PC-9 (cell line): ENCODE measurements at regions not wholly inside any gene's neighbourhood (a gene's known extent, or its start where the extent isn't known, plus 50 kb on each side); places are given as distances from the start of the nearest gene placed in this dataset.
"Not testable (repeated sequence)": the region's sequence is repeated elsewhere in the genome, so short reads cannot be mapped to it uniquely, and the experiment has no call there.

ENCODE experiments used
- BruUV-seq: library from RNA; stranded (reverse); fragments of 400-500 nt; replicated peaks from 2 replicates; lab custom pipeline; 2021; lab: Mats Ljungman, UMichigan
- CTCF ChIA-PET: fragments of 300-600 bp; sonication (Branson Sonifier 250); formaldehyde crosslinking; loops from one replicate; lab custom pipeline; 2022; ENCODE audit warnings: antibody characterized with exemption; lab: Charles Lee
- POLR2A ChIA-PET: fragments of 300-600 bp; sonication (Branson Sonifier 250); formaldehyde crosslinking; loops from one replicate; lab custom pipeline; 2022; ENCODE audit warnings: antibody characterized with exemption; ENCODE audit not compliant: unreplicated experiment; lab: Charles Lee
- DNase-seq, 2 experiments: peaks; one replicate each; pipeline versions ENCODE4 v3.0.0 to v3.0.0-alpha.2; 2015 to 2022; ENCODE audit warnings: mixed read lengths in 1 of 2
- H2AFZ ChIP-seq: fragments of 200-600 bp; sonication (generic); 2 replicates; pipeline ENCODE4 v1.8.1; 2017; ENCODE audit warnings: antibody characterized with exemption
- H3F3A ChIP-seq: fragments of 200-600 bp; sonication (generic); 2 replicates; pipeline ENCODE4 v1.8.1; 2017; ENCODE audit warnings: antibody characterized with exemption, mild to moderate bottlenecking, low read depth; ENCODE audit not compliant: insufficient read depth
- H3K27ac ChIP-seq: fragments of 200-600 bp; sonication (generic); 2 replicates; pipeline ENCODE4 v1.6.1; 2016; ENCODE audit warnings: mixed run types
- H3K27me3 ChIP-seq: fragments of 200-600 bp; sonication (generic); 2 replicates; pipeline ENCODE4 v1.6.1; 2016; ENCODE audit warnings: low read depth, mixed run types; ENCODE audit not compliant: insufficient read depth
- H3K36me3 ChIP-seq: fragments of 200-600 bp; sonication (generic); 2 replicates; pipeline ENCODE4 v1.6.1; 2016; ENCODE audit warnings: low read depth, mixed run types
- H3K4me1 ChIP-seq: fragments of 200-600 bp; sonication (generic); replicated peaks from 2 replicates; pipeline ENCODE4 v1.6.1; 2016; ENCODE audit warnings: mixed run types; ENCODE audit not compliant: insufficient read depth
- H3K4me2 ChIP-seq: fragments of 200-600 bp; sonication (generic); 2 replicates; pipeline ENCODE4 v1.6.1; 2017; ENCODE audit warnings: mixed run types
- H3K4me3 ChIP-seq: fragments of 200-600 bp; sonication (generic); 2 replicates; pipeline ENCODE4 v1.6.1; 2016; ENCODE audit warnings: mixed run types
- H3K79me2 ChIP-seq: fragments of 200-600 bp; sonication (generic); 2 replicates; pipeline ENCODE4 v1.6.1; 2017; ENCODE audit warnings: low read depth, mixed run types
- H3K9me2 ChIP-seq: fragments of 200-600 bp; sonication (generic); 2 replicates; pipeline ENCODE4 v1.8.1; 2017; ENCODE audit warnings: mild to moderate bottlenecking; ENCODE audit not compliant: insufficient read depth
- H3K9me3 ChIP-seq: fragments of 200-600 bp; sonication (generic); 2 replicates; pipeline ENCODE4 v1.8.1; 2016; ENCODE audit warnings: low read depth; ENCODE audit not compliant: insufficient read depth
- H4K20me1 ChIP-seq: fragments of 200-600 bp; sonication (generic); 2 replicates; pipeline ENCODE4 v1.8.1; 2017; ENCODE audit not compliant: insufficient read depth
- EZH2 ChIP-seq: fragments of 200-600 bp; sonication (generic); IDR thresholded peaks from 2 replicates; pipeline ENCODE4 v1.8.0; 2017; ENCODE audit warnings: antibody characterized with exemption, low read depth
- intact Hi-C: fragments of 100-400 bp; cut with micrococcal nuclease; formaldehyde crosslinking; loops from one replicate; pipeline ENCODE4 v1.10.0; 2022; ENCODE audit not compliant: unreplicated experiment
- TF ChIP-seq, protein P1 (sequence below): fragments of 200-600 bp; sonication (generic); conservative IDR thresholded peaks from 2 replicates; pipeline ENCODE4 v1.6.1; 2017; ENCODE audit warnings: mixed run types, antibody characterized with exemption, mild to moderate bottlenecking, moderate library complexity

DNA sequence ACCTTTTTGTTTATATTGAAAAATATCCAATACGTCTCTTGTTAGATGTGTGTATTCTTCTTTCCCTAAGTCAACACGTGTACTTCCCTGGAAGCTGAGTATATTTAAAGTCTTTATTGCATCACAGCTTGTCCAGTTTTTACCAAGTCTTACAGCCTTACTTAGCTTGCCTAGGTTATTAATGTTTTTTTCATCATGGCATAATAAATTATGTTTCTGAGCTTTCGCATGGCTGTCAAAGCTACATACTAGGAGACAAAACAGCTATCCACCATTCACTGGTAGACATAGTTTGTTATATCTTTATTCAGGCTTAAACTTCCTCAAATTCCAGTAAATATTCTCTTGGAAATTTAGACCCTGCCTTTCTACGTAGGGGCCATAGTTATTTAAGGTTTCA, 224.2 kb downstream of the BCHE start:
- Histone ChIP-seq H3K79me2 (no peaks in the 10 kb centered on the region), H3K27ac (no peak overlapping the region), H3K4me2 (no peak overlapping the region), H3K36me3 (no peaks in the 10 kb centered on the region), H4K20me1 (no peaks in the 10 kb centered on the region), H3F3A (no peaks in the 10 kb centered on the region), H2AFZ (no peak overlapping the region), H3K9me2 (no peaks in the 10 kb centered on the region), H3K4me3 (no peak overlapping the region), H3K27me3 (no peaks in the 10 kb centered on the region), H3K4me1 (no peaks in the 10 kb centered on the region), H3K9me3 (no peaks in the 10 kb centered on the region)
- no peak for TF ChIP-seq EZH2
- intact Hi-C loops, result no loop called here
- DNase-seq, result no peak
- CTCF ChIA-PET, result no interaction called here
- no TSS peak for BruUV-seq
- POLR2A ChIA-PET, result no interaction called here

DNA sequence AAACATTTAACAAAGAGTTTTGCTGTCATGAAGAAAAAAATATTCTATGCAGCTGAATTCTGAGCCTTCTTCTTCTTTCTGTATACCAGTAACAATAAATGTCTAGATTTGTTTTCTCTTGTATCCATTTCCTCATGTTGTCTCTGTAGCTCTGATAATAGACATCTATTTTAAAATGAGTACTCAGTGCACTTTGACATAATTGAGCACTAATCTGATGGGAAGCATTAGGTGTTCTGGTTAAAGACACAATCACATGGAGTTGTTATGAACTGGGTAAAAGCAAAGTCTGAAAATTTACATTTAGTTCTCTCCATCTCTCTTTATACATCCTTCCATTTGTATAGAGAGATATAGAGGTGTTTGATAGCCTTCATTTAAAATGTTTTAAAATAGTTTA, 230.0 kb downstream of the BCHE start:
- CTCF ChIA-PET, result no interaction called here

DNA sequence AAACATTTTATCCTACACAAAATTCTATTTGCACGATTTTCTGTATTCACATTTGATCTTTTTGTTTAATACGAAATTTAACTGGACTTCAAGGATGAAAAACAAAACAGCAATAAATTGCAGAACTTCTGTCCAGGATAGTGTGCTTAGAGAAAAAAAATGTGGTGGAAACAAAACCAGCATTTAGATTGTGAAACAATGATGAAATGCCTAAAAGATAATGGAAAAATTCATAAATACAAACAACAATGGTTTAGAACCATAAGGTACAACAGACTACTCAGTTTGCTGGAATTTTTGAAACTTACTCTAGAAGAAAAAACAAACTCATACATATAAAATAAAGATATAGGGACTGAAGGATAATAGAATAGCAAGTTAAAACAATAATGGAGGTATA, 234.0 kb downstream of the BCHE start:
- no peak overlapping the region for H3K4me2 ChIP-seq
- no peak for TF ChIP-seq EZH2
- TF ChIP-seq, protein P1, sequence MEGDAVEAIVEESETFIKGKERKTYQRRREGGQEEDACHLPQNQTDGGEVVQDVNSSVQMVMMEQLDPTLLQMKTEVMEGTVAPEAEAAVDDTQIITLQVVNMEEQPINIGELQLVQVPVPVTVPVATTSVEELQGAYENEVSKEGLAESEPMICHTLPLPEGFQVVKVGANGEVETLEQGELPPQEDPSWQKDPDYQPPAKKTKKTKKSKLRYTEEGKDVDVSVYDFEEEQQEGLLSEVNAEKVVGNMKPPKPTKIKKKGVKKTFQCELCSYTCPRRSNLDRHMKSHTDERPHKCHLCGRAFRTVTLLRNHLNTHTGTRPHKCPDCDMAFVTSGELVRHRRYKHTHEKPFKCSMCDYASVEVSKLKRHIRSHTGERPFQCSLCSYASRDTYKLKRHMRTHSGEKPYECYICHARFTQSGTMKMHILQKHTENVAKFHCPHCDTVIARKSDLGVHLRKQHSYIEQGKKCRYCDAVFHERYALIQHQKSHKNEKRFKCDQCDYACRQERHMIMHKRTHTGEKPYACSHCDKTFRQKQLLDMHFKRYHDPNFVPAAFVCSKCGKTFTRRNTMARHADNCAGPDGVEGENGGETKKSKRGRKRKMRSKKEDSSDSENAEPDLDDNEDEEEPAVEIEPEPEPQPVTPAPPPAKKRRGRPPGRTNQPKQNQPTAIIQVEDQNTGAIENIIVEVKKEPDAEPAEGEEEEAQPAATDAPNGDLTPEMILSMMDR, result no peak
- POLR2A ChIA-PET, result no interaction called here
- DNase-seq, result no peak
- H2AFZ ChIP-seq, result no peak overlapping the region
- H3K4me3 ChIP-seq, result no peak overlapping the region
- BruUV-seq, result no TSS peak
- no peak overlapping the region for H3K27ac ChIP-seq
- H3K27me3 ChIP-seq, result no peaks in the 10 kb centered on the region
- H3K9me2 ChIP-seq, result no peaks in the 10 kb centered on the region
- no peaks in the 10 kb centered on the region for H3K4me1 ChIP-seq
- intact Hi-C loops, result no loop called here
- no peaks in the 10 kb centered on the region for H3K36me3 ChIP-seq
- H3K9me3 ChIP-seq, result no peaks in the 10 kb centered on the region
- CTCF ChIA-PET, result interaction anchor here (0.6 kb wide), 1 partner anchor 24 kb away, joined by 6 read pairs; no protein-coding TSS in a partner anchor
- H4K20me1 ChIP-seq, result 0 out of 2 replicates have a peak, but pooled peaks cover 4% of the 10 kb centered on the region
- H3F3A ChIP-seq, result no peaks in the 10 kb centered on the region
- H3K79me2 ChIP-seq, result no peaks in the 10 kb centered on the region

More for the DNA sequence above, 230.0 kb downstream of the BCHE start:
- H3F3A ChIP-seq, result no peaks in the 10 kb centered on the region
- H3K4me2 ChIP-seq, result no peak overlapping the region
- H3K27me3 ChIP-seq, result no peaks in the 10 kb centered on the region
- H3K79me2 ChIP-seq, result no peaks in the 10 kb centered on the region
- H3K36me3 ChIP-seq, result no peaks in the 10 kb centered on the region
- DNase-seq, result no peak
- POLR2A ChIA-PET, result no interaction called here
- no peaks in the 10 kb centered on the region for H4K20me1 ChIP-seq
- no peaks in the 10 kb centered on the region for H3K4me1 ChIP-seq
- no peak overlapping the region for H3K27ac ChIP-seq
- TF ChIP-seq, protein P1, result no peak
- no peak for TF ChIP-seq EZH2
- no TSS peak for BruUV-seq
- intact Hi-C loops, result no loop called here
- H3K4me3 ChIP-seq, result no peak overlapping the region
- H3K9me2 ChIP-seq, result no peaks in the 10 kb centered on the region
- H2AFZ ChIP-seq, result no peak overlapping the region
- H3K9me3 ChIP-seq, result no peaks in the 10 kb centered on the region

DNA sequence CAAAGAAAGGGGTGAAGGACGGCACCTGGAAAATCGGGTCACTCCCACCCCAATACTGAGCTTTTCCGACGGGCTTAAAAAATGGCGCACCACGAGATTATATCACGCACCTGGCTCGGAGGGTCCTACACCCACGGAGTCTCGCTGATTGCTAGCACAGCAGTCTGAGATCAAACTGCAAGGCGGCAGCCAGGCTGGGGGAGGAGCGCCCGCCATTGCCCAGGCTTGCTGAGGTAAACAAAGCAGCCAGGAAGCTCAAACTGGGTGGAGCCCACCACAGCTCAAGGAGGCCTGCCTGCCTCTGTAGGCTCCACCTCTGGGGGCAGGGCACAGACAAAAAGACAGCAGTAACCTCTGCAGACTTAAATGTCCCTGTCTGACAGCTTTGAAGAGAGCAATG, 264.7 kb downstream of the BCHE start:
- H3K27me3 ChIP-seq, H4K20me1 ChIP-seq, H3K36me3 ChIP-seq, H3F3A ChIP-seq, H3K9me3 ChIP-seq, CTCF ChIA-PET, BruUV-seq, POLR2A ChIA-PET, H3K9me2 ChIP-seq, H3K4me1 ChIP-seq, H3K79me2 ChIP-seq: not testable (repeated sequence)
- Histone ChIP-seq H3K27ac (peak overlapping the region; percentile 53; the same call in 1 of the 2 replicates), H3K4me3 (peak overlapping the region; percentile 55), H2AFZ (peak overlapping the region; percentile 81), H3K4me2 (peak overlapping the region; percentile 71)
- peak in 1 of 2 experiments; percentile 66 for DNase-seq
- intact Hi-C loops, result loop anchor here (5.0 kb wide), 1 partner anchor 70 kb away; no protein-coding TSS in a partner anchor
